ENCODE measurements at regions not wholly inside any gene's neighbourhood (a gene's known extent, or its start where the extent isn't known, plus 50 kb on each side); places are given as distances from the start of the nearest gene placed in this dataset.

GRCh38 chr4:138399081-138399480 is 156.9 kb upstream of the SLC7A11 start:
- H3K27me3 ChIP-seq (ENCODE audit: insufficient read depth, low read length, poor library complexity, severe bottlenecking) = no peaks in the 10 kb centered on the region
- H3K4me2 ChIP-seq (ENCODE audit: low read depth, low read length, poor library complexity, severe bottlenecking) = no peak overlapping the region

GRCh38 chr4:138398322-138398721 is 156.2 kb upstream of the SLC7A11 start:
- Histone ChIP-seq H3F3A (ENCODE audit: low read depth) (no peaks in the 10 kb centered on the region), H2AFZ (ENCODE audit: low read length) (no peak overlapping the region), H3K4me3 (ENCODE audit: low read length, poor library complexity, severe bottlenecking) (no peak overlapping the region), H3K4me1 (ENCODE audit: insufficient read depth, low read length, poor library complexity, severe bottlenecking) (peaks cover 1% of the 10 kb centered on the region), H4K20me1 (ENCODE audit: insufficient read depth, low read length, poor library complexity, severe bottlenecking) (no peaks in the 10 kb centered on the region), H3K4me2 (ENCODE audit: low read depth, low read length, poor library complexity, severe bottlenecking) (no peak overlapping the region), H3K36me3 (ENCODE audit: insufficient read depth, low read length) (no peaks in the 10 kb centered on the region), H3K9ac (ENCODE audit: low read depth, low read length, poor library complexity, severe bottlenecking) (no peak overlapping the region), H3K9me3 (ENCODE audit: insufficient read depth, low read depth, low read length) (no peaks in the 10 kb centered on the region), H3K27me3 (ENCODE audit: insufficient read depth, low read length, poor library complexity, severe bottlenecking) (no peaks in the 10 kb centered on the region), H3K79me2 (ENCODE audit: insufficient read depth, low read length) (no peaks in the 10 kb centered on the region), H3K9me2 (replicated peaks; ENCODE audit: low read depth, low read length) (no peaks in the 10 kb centered on the region)
- TF ChIP-seq EZH2phosphoT487 (IDR thresholded peaks at IDR 0.05; ENCODE audit: borderline replicate concordance) = no peak
- TF ChIP-seq CTCF (conservative IDR thresholded peaks at IDR 0.05; ENCODE audit: low read length) = no peak

More at GRCh38 chr4:138399081-138399480, 156.9 kb upstream of the SLC7A11 start:
- no peaks in the 10 kb centered on the region for H3K9me3 ChIP-seq (ENCODE audit: insufficient read depth, low read depth, low read length)
- H4K20me1 ChIP-seq (ENCODE audit: insufficient read depth, low read length, poor library complexity, severe bottlenecking) = no peaks in the 10 kb centered on the region
- H3K79me2 ChIP-seq (ENCODE audit: insufficient read depth, low read length) = no peaks in the 10 kb centered on the region
- no peaks in the 10 kb centered on the region for H3K9me2 ChIP-seq (replicated peaks; ENCODE audit: low read depth, low read length)
- no peaks in the 10 kb centered on the region for H3K4me1 ChIP-seq (ENCODE audit: insufficient read depth, low read length, poor library complexity, severe bottlenecking)
- H3K4me3 ChIP-seq (ENCODE audit: low read length, poor library complexity, severe bottlenecking) = no peak overlapping the region
- H2AFZ ChIP-seq (ENCODE audit: low read length) = no peak overlapping the region
- no peaks in the 10 kb centered on the region for H3F3A ChIP-seq (ENCODE audit: low read depth)
- no peak overlapping the region for H3K9ac ChIP-seq (ENCODE audit: low read depth, low read length, poor library complexity, severe bottlenecking)
- TF ChIP-seq CTCF (conservative IDR thresholded peaks at IDR 0.05; ENCODE audit: low read length) (no peak), EZH2phosphoT487 (IDR thresholded peaks at IDR 0.05; ENCODE audit: borderline replicate concordance) (no peak)
- H3K36me3 ChIP-seq (ENCODE audit: insufficient read depth, low read length) = no peaks in the 10 kb centered on the region

- no peak overlapping the region for H3K4me2 ChIP-seq (ENCODE audit: low read depth, low read length, poor library complexity, severe bottlenecking)
- H3K27me3 ChIP-seq (ENCODE audit: insufficient read depth, low read length, poor library complexity, severe bottlenecking) = no peaks in the 10 kb centered on the region
- no peaks in the 10 kb centered on the region for H4K20me1 ChIP-seq (ENCODE audit: insufficient read depth, low read length, poor library complexity, severe bottlenecking)
- H3K36me3 ChIP-seq (ENCODE audit: insufficient read depth, low read length) = no peaks in the 10 kb centered on the region
- peaks cover 13% of the 10 kb centered on the region for H3K4me1 ChIP-seq (ENCODE audit: insufficient read depth, low read length, poor library complexity, severe bottlenecking)
- H3K79me2 ChIP-seq (ENCODE audit: insufficient read depth, low read length) = no peaks in the 10 kb centered on the region
- no peak overlapping the region for H3K4me3 ChIP-seq (ENCODE audit: low read length, poor library complexity, severe bottlenecking)
- H3K9me2 ChIP-seq (replicated peaks; ENCODE audit: low read depth, low read length) = no peaks in the 10 kb centered on the region
- H2AFZ ChIP-seq (ENCODE audit: low read length) = no peak overlapping the region; the same call in 1 of the 2 replicates
- H3K9ac ChIP-seq (ENCODE audit: low read depth, low read length, poor library complexity, severe bottlenecking) = no peak overlapping the region
- no peaks in the 10 kb centered on the region for H3F3A ChIP-seq (ENCODE audit: low read depth)
- no peaks in the 10 kb centered on the region for H3K9me3 ChIP-seq (ENCODE audit: insufficient read depth, low read depth, low read length)
- TF ChIP-seq EZH2phosphoT487 (IDR thresholded peaks at IDR 0.05; ENCODE audit: borderline replicate concordance) = no peak
- TF ChIP-seq CTCF (conservative IDR thresholded peaks at IDR 0.05; ENCODE audit: low read length) = no peak
Observed at GRCh38 chr4:138393886-138394610, 151.9 kb upstream of the SLC7A11 start.
